22Rv1 (cell line): ENCODE measurements at regions not wholly inside any gene's neighbourhood (a gene's known extent, or its start where the extent isn't known, plus 50 kb on each side); places are given as distances from the start of the nearest gene placed in this dataset.
"Not testable (repeated sequence)": the region's sequence is repeated elsewhere in the genome, so short reads cannot be mapped to it uniquely, and the experiment has no call there.

ENCODE experiments used
- H3K27ac ChIP-seq: fragments of 450-650 bp; 2 replicates; pipeline ENCODE4 v1.5.1; 2017
- CTCF ChIP-seq: fragments of 450-650 bp; IDR thresholded peaks from 2 replicates; pipeline ENCODE4 v1.5.1; 2017; ENCODE audit warnings: mild to moderate bottlenecking
- ZFX ChIP-seq: fragments of 450-650 bp; IDR thresholded peaks from 2 replicates; pipeline ENCODE4 v1.6.1; 2017; ENCODE audit warnings: antibody characterized with exemption, borderline replicate concordance

- no peak for TF ChIP-seq CTCF
- H3K27ac ChIP-seq, result no peak overlapping the region
These were observed 86.9 kb upstream of the GORAB start for GRCh38 chr1:170445096-170445495.

- TF ChIP-seq ZFX, result no peak
- TF ChIP-seq CTCF, result no peak
- no peak overlapping the region for H3K27ac ChIP-seq
These were observed 83.3 kb upstream of the GORAB start for GRCh38 chr1:170448661-170449158.

- not testable (repeated sequence) for H3K27ac ChIP-seq
These were observed 74.5 kb upstream of the GORAB start for GRCh38 chr1:170457325-170458050.

GRCh38 chr1:170460001-170460400 lies 72.0 kb upstream of the GORAB start:
- H3K27ac ChIP-seq, result no peak overlapping the region
- TF ChIP-seq CTCF (no peak), ZFX (no peak)

GRCh38 chr1:170460414-170461155 lies 71.4 kb upstream of the GORAB start:
- no peak overlapping the region for H3K27ac ChIP-seq
- no peak for TF ChIP-seq ZFX
- TF ChIP-seq CTCF, result no peak

- no peak for TF ChIP-seq CTCF
- no peak for TF ChIP-seq ZFX
- no peak overlapping the region for H3K27ac ChIP-seq
These were observed 70.6 kb upstream of the GORAB start for GRCh38 chr1:170461291-170461747.

GRCh38 chr1:170461762-170462384 lies 70.1 kb upstream of the GORAB start:
- no peak overlapping the region for H3K27ac ChIP-seq
- TF ChIP-seq CTCF, result no peak
- TF ChIP-seq ZFX, result no peak
